GM23338 (cell line): ENCODE measurements at regions not wholly inside any gene's neighbourhood (a gene's known extent, or its start where the extent isn't known, plus 50 kb on each side); places are given as distances from the start of the nearest gene placed in this dataset.

Experiments used
- ATAC-seq: fragments of 200-7000 bp; cut with Tn5 transposase; 3 replicates; pipeline ENCODE4 v1.9.1; 2020
- DNase-seq: peaks from one replicate; pipeline ENCODE4 v3.0.0-alpha.2; 2015; ENCODE audit warnings: low spot score
- H2AFZ ChIP-seq: fragments of 200-600 bp; sonication (generic); 2 replicates; pipeline ENCODE4 v1.8.0; 2016; ENCODE audit warnings: antibody characterized with exemption, mild to moderate bottlenecking, moderate library complexity
- H3F3A ChIP-seq: fragments of 200-600 bp; sonication (generic); replicated peaks from 2 replicates; pipeline ENCODE4 v1.8.0; 2017; ENCODE audit warnings: antibody characterized with exemption, mixed run types, low read depth
- H3K27ac ChIP-seq: fragments of 200-600 bp; sonication (generic); 2 replicates; pipeline ENCODE4 v1.6.1; 2016; ENCODE audit warnings: low read depth
- H3K27me3 ChIP-seq: fragments of 200-600 bp; sonication (generic); 2 replicates; pipeline ENCODE4 v1.8.0; 2016; ENCODE audit warnings: mild to moderate bottlenecking, mixed run types, moderate library complexity; ENCODE audit not compliant: insufficient read depth
- H3K36me3 ChIP-seq: fragments of 200-600 bp; sonication (generic); 2 replicates; pipeline ENCODE4 v1.8.0; 2016; ENCODE audit warnings: mild to moderate bottlenecking; ENCODE audit not compliant: insufficient read depth
- H3K4me1 ChIP-seq: fragments of 200-600 bp; sonication (generic); 2 replicates; pipeline ENCODE4 v1.8.0; 2016; ENCODE audit warnings: mild to moderate bottlenecking, moderate library complexity; ENCODE audit not compliant: insufficient read depth
- H3K4me2 ChIP-seq: fragments of 200-600 bp; sonication (generic); 2 replicates; pipeline ENCODE4 v1.7.1; 2017; ENCODE audit warnings: mixed run types
- H3K4me3 ChIP-seq: fragments of 200-600 bp; sonication (generic); 2 replicates; pipeline ENCODE4 v1.6.1; 2016; ENCODE audit warnings: mixed run types
- H3K79me2 ChIP-seq: fragments of 200-600 bp; sonication (generic); replicated peaks from 2 replicates; pipeline ENCODE4 v1.8.0; 2017; ENCODE audit warnings: mild to moderate bottlenecking; ENCODE audit not compliant: insufficient read depth
- H3K9me2 ChIP-seq: fragments of 200-600 bp; sonication (generic); 2 replicates; pipeline ENCODE4 v1.8.0; 2017; ENCODE audit not compliant: insufficient read depth
- H4K20me1 ChIP-seq: fragments of 200-600 bp; sonication (generic); replicated peaks from 2 replicates; pipeline ENCODE4 v1.8.0; 2017; ENCODE audit warnings: mild to moderate bottlenecking; ENCODE audit not compliant: insufficient read depth
- H3K27ac Mint-ChIP-seq: 2 replicates; pipeline ENCODE4 v1.8.0; 2020; ENCODE audit warnings: inconsistent platforms, mild to moderate bottlenecking, moderate library complexity, mixed read lengths
- H3K27me3 Mint-ChIP-seq: 3 replicates; pipeline ENCODE4 v1.8.0; 2022; ENCODE audit warnings: low read depth, mild to moderate bottlenecking, moderate library complexity, mixed read lengths, inconsistent platforms; ENCODE audit not compliant: insufficient read depth, poor library complexity
- H3K36me3 Mint-ChIP-seq: 3 replicates; pipeline ENCODE4 v1.8.0; 2021; ENCODE audit warnings: low read depth, mild to moderate bottlenecking, inconsistent platforms, moderate library complexity, mixed read lengths
- H3K4me1 Mint-ChIP-seq: 3 replicates; pipeline ENCODE4 v1.8.0; 2020; ENCODE audit warnings: mild to moderate bottlenecking, inconsistent platforms, mixed read lengths
- H3K4me3 Mint-ChIP-seq: 3 replicates; pipeline ENCODE4 v1.8.0; 2021; ENCODE audit warnings: moderate library complexity, mild to moderate bottlenecking, inconsistent platforms, mixed read lengths
- H3K9me3 Mint-ChIP-seq: 3 replicates; pipeline ENCODE4 v1.8.0; 2020; ENCODE audit warnings: moderate library complexity, mild to moderate bottlenecking, inconsistent platforms, mixed read lengths
- CREB1 ChIP-seq: fragments of 250-450 bp; sonication (Bioruptor Pico); IDR thresholded peaks from 2 replicates; pipeline ENCODE4 v1.5.0; 2020; ENCODE audit warnings: low read depth, mild to moderate bottlenecking, moderate library complexity
- EZH2 ChIP-seq: fragments of 200-600 bp; sonication (generic); IDR thresholded peaks from one replicate; pipeline ENCODE4 v1.8.0; 2017; ENCODE audit warnings: antibody characterized with exemption, mild to moderate bottlenecking, low read depth; ENCODE audit not compliant: unreplicated experiment
- EZH2phosphoT487 ChIP-seq: fragments of 200-600 bp; sonication (generic); IDR thresholded peaks from one replicate; pipeline ENCODE4 v1.8.1; 2018; ENCODE audit warnings: antibody characterized with exemption; ENCODE audit not compliant: unreplicated experiment
- JUNB ChIP-seq: IDR thresholded peaks from one replicate; pipeline ENCODE4 v1.6.1; 2016; ENCODE audit warnings: antibody characterized with exemption; ENCODE audit not compliant: unreplicated experiment
- NANOG ChIP-seq: IDR thresholded peaks from 2 replicates; pipeline ENCODE4 v1.6.1; 2016; ENCODE audit warnings: antibody characterized with exemption, borderline replicate concordance
- POLR2AphosphoS5 ChIP-seq: IDR thresholded peaks from 2 replicates; pipeline ENCODE4 v1.6.1; 2016; ENCODE audit warnings: antibody characterized with exemption, low read depth
- STAT1 ChIP-seq: IDR thresholded peaks from one replicate; pipeline ENCODE4 v1.6.1; 2016; ENCODE audit warnings: antibody characterized with exemption; ENCODE audit not compliant: unreplicated experiment
- ZNF114 ChIP-seq: fragments of 250-450 bp; sonication (Bioruptor Pico); IDR thresholded peaks from 2 replicates; pipeline ENCODE4 v1.5.0; 2020; ENCODE audit warnings: mild to moderate bottlenecking, moderate library complexity
- ZNF331 ChIP-seq: fragments of 250-450 bp; sonication (Bioruptor Pico); IDR thresholded peaks from 2 replicates; pipeline ENCODE4 v1.5.0; 2020; ENCODE audit warnings: low read depth, mild to moderate bottlenecking, moderate library complexity
- TF ChIP-seq, protein P1 (sequence below): IDR thresholded peaks from one replicate; pipeline ENCODE4 v1.6.1; 2018; ENCODE audit warnings: antibody characterized with exemption; ENCODE audit not compliant: unreplicated experiment
- TF ChIP-seq, protein P2 (sequence below): IDR thresholded peaks from 2 replicates; pipeline ENCODE4 v1.6.1; 2016; ENCODE audit warnings: antibody characterized with exemption
- TF ChIP-seq, protein P3 (sequence below): fragments of 250-450 bp; sonication (Bioruptor Pico); IDR thresholded peaks from 2 replicates; pipeline ENCODE4 v1.5.0; 2020; ENCODE audit warnings: mild to moderate bottlenecking, moderate library complexity

DNA sequence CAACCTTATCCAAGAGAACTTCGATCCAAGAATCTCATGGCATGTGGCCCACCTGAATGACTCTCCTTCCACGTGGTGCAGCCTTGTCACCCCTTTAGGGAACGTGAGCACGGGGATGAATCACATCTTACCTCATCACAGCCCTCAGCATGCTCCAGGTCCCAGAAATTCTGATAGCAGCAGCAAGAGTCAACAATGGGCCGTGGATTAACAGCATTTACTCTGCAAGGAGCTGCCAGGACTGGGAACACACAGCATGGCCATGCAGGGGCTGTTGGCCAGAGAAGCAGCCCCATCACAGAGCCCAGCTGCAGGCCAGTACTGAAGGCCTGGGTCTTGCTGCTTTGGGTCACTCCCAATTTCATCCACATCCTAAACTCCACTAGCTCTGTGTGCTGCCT is 150.4 kb downstream of the C5orf15 start (continued):
- TF ChIP-seq NANOG (no peak), EZH2phosphoT487 (no peak), ZNF331 (CRISPR knock-in tag) (no peak), STAT1 (no peak), JUNB (no peak), POLR2AphosphoS5 (no peak), EZH2 (no peak), CREB1 (CRISPR knock-in tag) (no peak)
- TF ChIP-seq, protein P1, sequence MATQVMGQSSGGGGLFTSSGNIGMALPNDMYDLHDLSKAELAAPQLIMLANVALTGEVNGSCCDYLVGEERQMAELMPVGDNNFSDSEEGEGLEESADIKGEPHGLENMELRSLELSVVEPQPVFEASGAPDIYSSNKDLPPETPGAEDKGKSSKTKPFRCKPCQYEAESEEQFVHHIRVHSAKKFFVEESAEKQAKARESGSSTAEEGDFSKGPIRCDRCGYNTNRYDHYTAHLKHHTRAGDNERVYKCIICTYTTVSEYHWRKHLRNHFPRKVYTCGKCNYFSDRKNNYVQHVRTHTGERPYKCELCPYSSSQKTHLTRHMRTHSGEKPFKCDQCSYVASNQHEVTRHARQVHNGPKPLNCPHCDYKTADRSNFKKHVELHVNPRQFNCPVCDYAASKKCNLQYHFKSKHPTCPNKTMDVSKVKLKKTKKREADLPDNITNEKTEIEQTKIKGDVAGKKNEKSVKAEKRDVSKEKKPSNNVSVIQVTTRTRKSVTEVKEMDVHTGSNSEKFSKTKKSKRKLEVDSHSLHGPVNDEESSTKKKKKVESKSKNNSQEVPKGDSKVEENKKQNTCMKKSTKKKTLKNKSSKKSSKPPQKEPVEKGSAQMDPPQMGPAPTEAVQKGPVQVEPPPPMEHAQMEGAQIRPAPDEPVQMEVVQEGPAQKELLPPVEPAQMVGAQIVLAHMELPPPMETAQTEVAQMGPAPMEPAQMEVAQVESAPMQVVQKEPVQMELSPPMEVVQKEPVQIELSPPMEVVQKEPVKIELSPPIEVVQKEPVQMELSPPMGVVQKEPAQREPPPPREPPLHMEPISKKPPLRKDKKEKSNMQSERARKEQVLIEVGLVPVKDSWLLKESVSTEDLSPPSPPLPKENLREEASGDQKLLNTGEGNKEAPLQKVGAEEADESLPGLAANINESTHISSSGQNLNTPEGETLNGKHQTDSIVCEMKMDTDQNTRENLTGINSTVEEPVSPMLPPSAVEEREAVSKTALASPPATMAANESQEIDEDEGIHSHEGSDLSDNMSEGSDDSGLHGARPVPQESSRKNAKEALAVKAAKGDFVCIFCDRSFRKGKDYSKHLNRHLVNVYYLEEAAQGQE, result no peak
- TF ChIP-seq, protein P2, sequence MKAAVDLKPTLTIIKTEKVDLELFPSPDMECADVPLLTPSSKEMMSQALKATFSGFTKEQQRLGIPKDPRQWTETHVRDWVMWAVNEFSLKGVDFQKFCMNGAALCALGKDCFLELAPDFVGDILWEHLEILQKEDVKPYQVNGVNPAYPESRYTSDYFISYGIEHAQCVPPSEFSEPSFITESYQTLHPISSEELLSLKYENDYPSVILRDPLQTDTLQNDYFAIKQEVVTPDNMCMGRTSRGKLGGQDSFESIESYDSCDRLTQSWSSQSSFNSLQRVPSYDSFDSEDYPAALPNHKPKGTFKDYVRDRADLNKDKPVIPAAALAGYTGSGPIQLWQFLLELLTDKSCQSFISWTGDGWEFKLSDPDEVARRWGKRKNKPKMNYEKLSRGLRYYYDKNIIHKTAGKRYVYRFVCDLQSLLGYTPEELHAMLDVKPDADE, result no peak

DNA sequence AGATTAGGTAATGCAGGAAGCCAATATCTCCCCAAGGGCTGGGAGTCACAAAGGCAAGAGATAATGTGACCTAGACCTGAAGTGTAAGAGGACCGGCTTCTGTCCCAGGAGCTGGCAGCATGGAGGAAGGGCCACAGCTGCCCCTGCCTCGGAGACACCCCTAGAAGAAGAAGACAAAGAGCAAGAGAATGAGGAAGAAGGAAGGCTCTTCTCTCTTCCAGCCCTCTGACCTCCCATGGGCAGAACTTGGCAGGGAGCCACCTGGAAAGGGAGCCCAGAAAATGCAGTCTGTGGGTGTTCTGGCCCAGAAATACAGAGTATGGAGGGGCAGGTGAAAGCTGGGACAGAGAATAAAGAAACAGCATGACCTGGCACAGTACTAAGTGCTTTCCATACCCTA is 151.0 kb downstream of the C5orf15 start:
- no peaks in the 10 kb centered on the region for H3K36me3 Mint-ChIP-seq
- peaks cover 2% of the 10 kb centered on the region; the same call in 2 of the 3 replicates for H3K4me1 Mint-ChIP-seq
- ATAC-seq, result no peak
- Histone ChIP-seq H3K27ac (no peak overlapping the region), H3K27me3 (no peaks in the 10 kb centered on the region), H3K4me3 (no peak overlapping the region), H3F3A (no peaks in the 10 kb centered on the region), H3K9me2 (peaks cover 5% of the 10 kb centered on the region; the same call in 1 of the 2 replicates), H3K4me2 (no peak overlapping the region), H4K20me1 (no peaks in the 10 kb centered on the region), H3K79me2 (no peaks in the 10 kb centered on the region), H2AFZ (no peak overlapping the region), H3K4me1 (no peaks in the 10 kb centered on the region), H3K36me3 (no peaks in the 10 kb centered on the region)
- H3K9me3 Mint-ChIP-seq, result no peaks in the 10 kb centered on the region
- peaks cover 6% of the 10 kb centered on the region for H3K27me3 Mint-ChIP-seq
- DNase-seq, result no peak
- H3K4me3 Mint-ChIP-seq, result no peak overlapping the region
- no peak overlapping the region for H3K27ac Mint-ChIP-seq
- TF ChIP-seq EZH2phosphoT487 (no peak), POLR2AphosphoS5 (no peak), ZNF331 (CRISPR knock-in tag) (no peak), CREB1 (CRISPR knock-in tag) (no peak), ZNF114 (CRISPR knock-in tag) (no peak)
- TF ChIP-seq, protein P3, sequence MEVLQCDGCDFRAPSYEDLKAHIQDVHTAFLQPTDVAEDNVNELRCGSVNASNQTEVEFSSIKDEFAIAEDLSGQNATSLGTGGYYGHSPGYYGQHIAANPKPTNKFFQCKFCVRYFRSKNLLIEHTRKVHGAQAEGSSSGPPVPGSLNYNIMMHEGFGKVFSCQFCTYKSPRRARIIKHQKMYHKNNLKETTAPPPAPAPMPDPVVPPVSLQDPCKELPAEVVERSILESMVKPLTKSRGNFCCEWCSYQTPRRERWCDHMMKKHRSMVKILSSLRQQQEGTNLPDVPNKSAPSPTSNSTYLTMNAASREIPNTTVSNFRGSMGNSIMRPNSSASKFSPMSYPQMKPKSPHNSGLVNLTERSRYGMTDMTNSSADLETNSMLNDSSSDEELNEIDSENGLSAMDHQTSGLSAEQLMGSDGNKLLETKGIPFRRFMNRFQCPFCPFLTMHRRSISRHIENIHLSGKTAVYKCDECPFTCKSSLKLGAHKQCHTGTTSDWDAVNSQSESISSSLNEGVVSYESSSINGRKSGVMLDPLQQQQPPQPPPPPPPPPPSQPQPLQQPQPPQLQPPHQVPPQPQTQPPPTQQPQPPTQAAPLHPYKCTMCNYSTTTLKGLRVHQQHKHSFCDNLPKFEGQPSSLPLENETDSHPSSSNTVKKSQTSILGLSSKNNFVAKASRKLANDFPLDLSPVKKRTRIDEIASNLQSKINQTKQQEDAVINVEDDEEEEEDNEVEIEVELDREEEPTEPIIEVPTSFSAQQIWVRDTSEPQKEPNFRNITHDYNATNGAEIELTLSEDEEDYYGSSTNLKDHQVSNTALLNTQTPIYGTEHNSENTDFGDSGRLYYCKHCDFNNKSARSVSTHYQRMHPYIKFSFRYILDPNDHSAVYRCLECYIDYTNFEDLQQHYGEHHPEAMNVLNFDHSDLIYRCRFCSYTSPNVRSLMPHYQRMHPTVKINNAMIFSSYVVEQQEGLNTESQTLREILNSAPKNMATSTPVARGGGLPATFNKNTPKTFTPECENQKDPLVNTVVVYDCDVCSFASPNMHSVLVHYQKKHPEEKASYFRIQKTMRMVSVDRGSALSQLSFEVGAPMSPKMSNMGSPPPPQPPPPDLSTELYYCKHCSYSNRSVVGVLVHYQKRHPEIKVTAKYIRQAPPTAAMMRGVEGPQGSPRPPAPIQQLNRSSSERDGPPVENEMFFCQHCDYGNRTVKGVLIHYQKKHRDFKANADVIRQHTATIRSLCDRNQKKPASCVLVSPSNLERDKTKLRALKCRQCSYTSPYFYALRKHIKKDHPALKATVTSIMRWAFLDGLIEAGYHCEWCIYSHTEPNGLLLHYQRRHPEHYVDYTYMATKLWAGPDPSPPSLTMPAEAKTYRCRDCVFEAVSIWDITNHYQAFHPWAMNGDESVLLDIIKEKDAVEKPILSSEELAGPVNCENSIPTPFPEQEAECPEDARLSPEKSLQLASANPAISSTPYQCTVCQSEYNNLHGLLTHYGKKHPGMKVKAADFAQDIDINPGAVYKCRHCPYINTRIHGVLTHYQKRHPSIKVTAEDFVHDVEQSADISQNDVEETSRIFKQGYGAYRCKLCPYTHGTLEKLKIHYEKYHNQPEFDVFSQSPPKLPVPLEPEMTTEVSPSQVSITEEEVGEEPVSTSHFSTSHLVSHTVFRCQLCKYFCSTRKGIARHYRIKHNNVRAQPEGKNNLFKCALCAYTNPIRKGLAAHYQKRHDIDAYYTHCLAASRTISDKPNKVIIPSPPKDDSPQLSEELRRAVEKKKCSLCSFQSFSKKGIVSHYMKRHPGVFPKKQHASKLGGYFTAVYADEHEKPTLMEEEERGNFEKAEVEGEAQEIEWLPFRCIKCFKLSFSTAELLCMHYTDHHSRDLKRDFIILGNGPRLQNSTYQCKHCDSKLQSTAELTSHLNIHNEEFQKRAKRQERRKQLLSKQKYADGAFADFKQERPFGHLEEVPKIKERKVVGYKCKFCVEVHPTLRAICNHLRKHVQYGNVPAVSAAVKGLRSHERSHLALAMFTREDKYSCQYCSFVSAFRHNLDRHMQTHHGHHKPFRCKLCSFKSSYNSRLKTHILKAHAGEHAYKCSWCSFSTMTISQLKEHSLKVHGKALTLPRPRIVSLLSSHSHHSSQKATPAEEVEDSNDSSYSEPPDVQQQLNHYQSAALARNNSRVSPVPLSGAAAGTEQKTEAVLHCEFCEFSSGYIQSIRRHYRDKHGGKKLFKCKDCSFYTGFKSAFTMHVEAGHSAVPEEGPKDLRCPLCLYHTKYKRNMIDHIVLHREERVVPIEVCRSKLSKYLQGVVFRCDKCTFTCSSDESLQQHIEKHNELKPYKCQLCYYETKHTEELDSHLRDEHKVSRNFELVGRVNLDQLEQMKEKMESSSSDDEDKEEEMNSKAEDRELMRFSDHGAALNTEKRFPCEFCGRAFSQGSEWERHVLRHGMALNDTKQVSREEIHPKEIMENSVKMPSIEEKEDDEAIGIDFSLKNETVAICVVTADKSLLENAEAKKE, result no peak
